Stimulated activated CD4-positive, alpha-beta T cell treated with anti-CD3 and anti-CD28 coated beads, Interleukin-4, amount 100 ng/mL, for 4 hours (primary cell): ENCODE measurements at regions not wholly inside any gene's neighbourhood (a gene's known extent, or its start where the extent isn't known, plus 50 kb on each side); places are given as distances from the start of the nearest gene placed in this dataset.
A peak's percentile ranks its signal among the peaks of the same experiment; 100 is the strongest.

ENCODE experiments used
- DNase-seq, 2 experiments: peaks; one replicate each; pipeline ENCODE4 v3.0.0-alpha.2; 2020

DNA sequence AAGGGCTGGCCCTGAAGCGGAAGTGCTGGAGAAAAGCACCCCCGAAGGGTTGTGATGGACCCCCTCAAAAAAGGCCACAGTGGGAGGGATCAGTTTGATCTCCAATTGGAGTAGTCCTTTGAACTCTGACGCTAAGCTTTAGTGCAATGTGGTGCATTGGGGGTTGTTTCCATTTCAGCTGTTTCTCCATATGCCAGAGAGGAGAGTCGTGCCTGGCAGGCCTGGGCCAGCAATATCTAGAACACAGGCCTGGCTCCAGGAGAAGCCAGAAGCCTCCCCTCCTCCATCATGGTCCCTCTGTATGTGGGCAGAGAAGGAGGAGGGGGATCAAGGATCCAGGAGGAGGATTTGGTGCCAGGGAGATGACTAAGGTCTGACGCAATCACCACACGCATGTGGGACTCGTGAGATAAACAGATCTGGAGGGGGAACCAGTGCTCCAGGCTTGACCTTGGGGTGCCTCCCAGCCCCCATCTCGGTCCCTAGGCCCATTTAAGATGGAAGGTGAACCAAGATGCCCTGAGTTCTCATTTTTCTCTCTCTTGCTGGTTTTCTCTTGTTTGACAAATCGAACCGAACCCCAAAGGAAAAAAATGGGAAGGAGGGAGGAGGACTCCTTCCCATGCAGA is 517.4 kb upstream of the JARID2 start:
- DNase-seq: no peak

DNA sequence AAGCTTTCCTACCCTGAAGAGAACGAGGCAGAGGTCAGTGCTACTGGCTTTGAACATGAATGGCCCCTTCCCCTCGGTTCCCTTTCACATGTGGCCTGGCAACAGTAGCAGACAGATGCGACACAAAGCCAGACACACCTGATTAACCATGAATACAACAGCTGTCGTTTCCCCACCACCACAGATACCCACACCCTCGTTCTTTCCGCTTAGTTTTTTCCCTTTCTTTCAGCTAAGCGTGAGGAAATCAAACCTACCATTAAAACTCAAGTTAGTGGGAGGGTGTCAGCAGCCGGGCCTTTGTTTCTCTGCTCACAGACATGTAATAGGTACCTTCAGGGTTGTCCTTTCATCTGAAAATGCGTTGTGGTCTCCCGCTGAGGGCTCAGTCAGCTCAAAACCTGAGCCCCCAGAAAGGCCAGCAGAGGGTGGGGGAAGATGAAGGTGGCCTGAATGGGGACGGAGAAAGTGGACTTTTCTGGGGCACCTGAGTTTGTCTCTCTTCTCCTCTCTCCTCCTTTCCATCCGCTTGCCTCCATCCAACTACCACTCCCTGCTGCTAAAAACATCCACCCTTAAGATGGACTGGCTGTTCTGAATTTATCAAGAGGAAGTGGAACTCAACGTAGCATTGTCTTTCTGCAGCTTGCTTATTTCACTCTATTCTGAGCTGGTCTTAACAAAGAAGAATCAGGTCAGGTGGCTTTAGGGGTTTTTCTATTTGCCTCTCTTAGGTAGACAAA is 516.6 kb upstream of the JARID2 start:
- peak in 1 of 2 experiments; percentile 43 for DNase-seq

DNA sequence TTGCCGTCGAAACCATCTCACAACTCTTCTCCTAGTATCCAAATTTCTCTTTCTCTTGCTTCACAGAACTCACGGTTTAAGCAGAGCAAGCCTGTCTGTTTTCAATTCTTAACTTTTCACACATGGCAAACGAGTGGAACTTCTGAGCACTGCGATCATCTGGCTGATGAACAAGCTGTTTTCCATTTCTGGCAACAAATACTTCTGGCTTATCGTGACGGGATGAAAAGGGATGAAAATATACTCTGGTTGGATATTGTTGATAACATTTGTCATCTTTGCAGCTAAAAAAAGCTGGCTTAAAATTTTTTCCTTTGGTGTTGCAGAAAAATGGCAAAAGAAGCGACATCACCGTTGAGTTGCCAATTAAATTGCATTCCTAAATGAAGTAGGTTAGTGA is 515.2 kb upstream of the JARID2 start:
- DNase-seq: no peak

DNA sequence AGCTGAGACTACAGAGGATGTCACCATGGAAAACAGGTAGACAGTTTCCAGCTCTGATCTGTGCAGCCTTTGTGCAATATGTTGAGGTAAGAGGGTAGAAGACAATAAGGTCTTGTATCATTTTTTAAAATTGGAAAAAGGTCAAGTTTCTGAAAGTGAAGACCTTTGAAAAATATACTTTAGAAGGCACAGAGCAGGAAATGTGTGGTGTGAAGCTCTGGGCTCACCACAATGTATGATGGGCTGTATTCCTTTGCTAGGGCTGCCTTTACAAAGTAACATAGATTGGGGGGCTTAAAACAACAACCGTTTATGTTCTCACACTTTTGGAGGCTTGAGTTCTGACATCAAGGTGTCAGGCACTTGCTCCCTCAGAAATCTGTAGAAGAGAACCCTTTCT is 514.3 kb upstream of the JARID2 start:
- DNase-seq: no peak

GRCh38 chr6:14732226-14732843 is 513.5 kb upstream of the JARID2 start:
- DNase-seq: no peak

DNA sequence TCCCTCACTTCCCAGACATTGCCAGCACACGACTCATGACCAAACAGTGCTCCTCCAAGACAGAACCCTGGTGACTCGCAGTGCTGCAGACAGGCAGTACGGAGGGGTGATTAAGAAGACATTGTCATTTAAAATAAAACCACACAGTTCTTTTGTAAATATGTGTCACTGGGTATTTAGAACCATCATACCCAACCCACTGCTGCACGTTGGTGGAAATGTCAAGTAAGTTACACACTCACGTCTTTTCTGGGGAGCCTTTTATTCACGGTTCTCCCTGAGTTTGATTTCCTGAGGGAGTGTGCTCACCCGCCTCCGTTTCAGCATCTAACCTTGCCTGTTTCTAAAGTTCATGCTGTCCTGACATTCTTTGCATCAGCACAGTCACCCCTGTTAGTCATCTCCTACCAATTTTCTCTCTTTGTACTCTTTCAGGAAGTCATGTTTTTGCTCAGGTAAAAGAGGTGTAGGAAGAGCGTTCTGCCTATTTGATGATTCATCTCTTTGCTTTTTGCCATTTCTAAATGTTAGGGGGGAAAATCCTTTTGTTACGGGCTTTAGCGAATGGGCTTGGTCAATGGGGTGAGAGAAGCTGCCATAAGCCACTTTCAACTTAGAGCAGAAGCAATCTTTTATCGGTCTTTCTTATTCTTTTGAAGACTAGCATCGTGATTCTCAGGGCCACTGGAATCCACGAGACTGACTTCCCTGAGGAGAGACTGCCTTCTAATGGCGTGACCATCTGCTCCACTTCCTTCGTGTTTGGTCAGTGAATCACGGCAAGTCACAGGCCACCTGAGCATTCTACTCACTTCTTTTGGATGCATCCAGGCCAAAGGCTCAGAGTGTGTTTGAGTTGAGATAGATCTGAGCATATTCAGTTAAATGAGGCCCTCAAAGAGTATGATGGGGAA is 512.8 kb upstream of the JARID2 start:
- peak; percentile 42 to 83 for DNase-seq

DNA sequence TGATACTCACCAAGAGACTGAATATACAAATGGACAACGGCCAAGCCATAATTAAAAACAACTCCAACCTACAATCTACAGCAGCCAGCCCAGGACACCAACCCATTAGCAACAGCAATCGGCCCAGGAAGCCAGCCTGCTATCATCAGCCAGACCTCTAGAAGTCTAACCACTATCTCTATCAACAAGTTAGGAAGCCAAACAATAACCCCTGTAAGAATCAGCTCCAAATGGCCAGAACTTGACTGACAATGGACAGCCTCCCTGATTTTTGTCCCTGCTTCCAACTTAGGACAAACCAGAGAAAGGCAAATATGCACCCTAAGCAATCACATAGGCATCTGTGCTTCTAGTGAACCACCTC is 511.8 kb upstream of the JARID2 start:
- no peak for DNase-seq

GRCh38 chr6:14734416-14735340 is 511.2 kb upstream of the JARID2 start:
- DNase-seq: peak in 1 of 2 experiments; percentile 67

- DNase-seq: no peak
Observed at GRCh38 chr6:14735956-14736486, 509.8 kb upstream of the JARID2 start.

- no peak for DNase-seq
Observed at GRCh38 chr6:14736554-14736953, 509.3 kb upstream of the JARID2 start.

DNA sequence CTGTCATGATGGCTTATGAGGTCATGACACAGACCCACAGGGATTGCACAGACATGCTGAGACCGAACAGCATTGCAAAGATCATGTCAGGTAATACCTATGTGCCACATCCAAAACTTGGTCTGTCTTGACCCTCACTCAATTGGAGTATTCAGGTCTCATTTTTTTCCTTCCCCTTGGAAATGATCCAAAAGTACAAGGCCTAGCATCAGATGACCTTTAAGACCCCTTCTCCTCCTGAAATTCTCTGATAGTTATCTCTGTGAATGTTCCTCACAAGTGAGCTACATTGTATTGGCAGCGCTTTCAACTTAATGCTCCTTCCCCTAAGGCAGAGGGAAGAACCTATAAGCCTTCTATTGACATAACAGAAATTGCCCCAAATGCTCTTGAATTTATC is 507.4 kb upstream of the JARID2 start:
- no peak for DNase-seq

- no peak for DNase-seq
Observed at GRCh38 chr6:14738933-14739332, 506.9 kb upstream of the JARID2 start.

DNA sequence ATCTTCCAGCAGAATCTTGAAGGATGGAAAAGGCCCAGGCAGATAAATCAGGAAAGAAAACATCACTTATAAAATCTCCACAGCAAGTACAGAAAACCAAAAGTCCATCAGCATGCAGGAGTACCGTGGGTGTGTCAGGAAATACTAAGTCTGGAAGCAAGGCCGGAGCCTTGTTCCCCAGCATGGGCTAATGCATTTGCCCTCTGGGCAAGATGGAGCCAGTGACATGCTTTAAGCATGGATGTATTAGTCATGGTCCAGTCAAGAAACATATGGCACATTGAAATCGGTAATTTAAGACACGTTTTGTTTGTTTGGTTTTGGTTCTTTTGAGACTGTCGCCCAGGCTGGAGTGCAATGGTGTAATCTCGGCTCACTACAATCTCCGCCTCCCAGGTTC is 506.0 kb upstream of the JARID2 start:
- no peak for DNase-seq

DNA sequence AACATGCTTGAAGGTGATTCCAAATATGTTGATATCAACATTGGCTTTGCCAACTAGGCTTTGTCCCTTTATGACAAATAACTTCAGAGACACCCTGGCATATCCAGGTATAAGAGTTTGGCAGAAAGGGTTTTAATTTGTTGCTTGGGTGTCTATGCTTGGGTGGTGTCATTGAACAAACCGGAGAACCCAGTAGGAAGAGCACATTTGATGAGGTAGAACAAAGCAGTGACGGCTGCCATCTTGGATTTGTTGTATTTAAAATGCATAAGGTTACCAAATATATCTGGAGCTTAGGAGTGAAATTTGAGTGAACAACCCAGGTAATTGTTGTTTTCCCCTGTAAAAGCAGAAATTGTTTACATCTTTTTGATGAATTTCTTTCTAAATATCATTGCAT is 503.7 kb upstream of the JARID2 start:
- no peak for DNase-seq

DNA sequence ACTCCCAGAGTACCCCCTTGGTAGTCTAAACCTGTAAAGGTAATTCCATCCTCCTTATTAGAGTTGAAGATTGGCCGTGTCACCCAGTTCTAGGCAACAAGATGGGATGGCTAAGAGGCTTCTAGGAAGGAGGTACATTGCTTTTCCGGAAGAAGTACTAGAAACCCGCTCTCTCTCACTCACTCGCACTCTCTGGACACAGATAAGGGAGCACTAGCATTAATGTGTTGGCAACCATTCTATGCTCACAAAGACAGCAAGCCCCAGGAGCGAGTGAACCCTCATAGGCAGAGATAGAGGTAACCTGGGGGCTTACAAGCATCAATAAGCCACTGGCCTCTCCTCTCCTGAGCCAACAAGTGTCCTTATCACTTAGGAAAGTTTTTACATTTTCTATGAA is 503.2 kb upstream of the JARID2 start:
- DNase-seq: no peak

DNA sequence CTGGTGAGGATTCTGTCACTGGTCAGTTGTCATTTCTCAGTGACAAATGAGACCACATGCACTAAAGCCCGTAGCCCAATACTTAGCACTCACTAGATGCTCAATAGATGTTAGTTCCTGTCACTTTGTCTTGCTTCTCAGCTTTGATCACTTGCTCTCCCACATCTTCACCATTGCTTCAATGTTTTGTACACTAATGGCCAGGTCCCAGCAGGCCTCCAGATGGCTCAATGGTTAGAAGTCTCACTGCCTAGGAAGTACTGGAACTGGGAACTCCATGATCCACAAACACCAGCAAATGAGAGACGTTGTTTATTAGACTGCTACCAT is 502.8 kb upstream of the JARID2 start:
- no peak for DNase-seq

GRCh38 chr6:14743474-14744211 is 502.2 kb upstream of the JARID2 start:
- peak; percentile 69 to 91 for DNase-seq

- no peak for DNase-seq
Observed at GRCh38 chr6:14744212-14744556, 501.7 kb upstream of the JARID2 start.

- DNase-seq: no peak
Observed at GRCh38 chr6:14746139-14746837, 499.6 kb upstream of the JARID2 start.

DNA sequence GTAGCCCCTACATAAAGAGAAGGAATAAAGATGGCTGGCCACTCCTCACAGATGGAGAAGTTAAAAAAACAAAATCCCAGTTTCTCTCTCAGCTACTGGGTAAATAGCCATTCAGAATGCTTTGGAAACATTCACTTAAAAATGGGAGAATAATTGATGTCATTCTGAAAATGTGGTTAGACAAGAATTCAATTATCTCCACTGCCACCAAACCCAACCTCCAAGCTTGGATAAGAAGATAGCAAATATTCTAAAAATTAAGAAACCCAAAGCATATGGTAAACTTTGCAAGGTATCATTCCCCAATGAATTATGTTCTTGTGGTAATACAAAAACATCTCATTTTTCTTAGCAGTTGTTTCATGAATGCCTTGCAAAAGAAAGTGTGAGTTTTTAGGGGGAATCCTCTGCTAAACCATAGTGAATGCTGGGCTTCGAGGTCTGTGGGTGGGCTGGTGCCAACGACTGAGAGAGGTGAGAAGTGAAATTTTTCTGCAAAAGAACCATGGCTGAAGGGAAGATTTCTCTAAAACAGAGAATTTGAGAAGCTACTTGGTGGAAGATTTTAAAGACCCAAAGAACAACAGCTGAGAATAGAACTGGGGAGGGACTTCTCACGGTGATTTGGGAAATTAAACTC is 497.9 kb upstream of the JARID2 start:
- DNase-seq: no peak
